ENCODE measurements at regions not wholly inside any gene's neighbourhood (a gene's known extent, or its start where the extent isn't known, plus 50 kb on each side); places are given as distances from the start of the nearest gene placed in this dataset.

GRCh38 chr1:22276396-22276748, 133.5 kb upstream of the WNT4 start:
- Mint-ChIP-seq H3K36me3 (peaks cover 3% of the 10 kb centered on the region), H3K4me3 (no peak overlapping the region), H3K9me3 (peaks cover 3% of the 10 kb centered on the region), H3K27ac (peak overlapping the region; percentile 43), H3K27me3 (ENCODE audit: low read depth) (no peaks in the 10 kb centered on the region), H3K4me1 (peaks cover 53% of the 10 kb centered on the region)
- DNase-seq (ENCODE audit: low spot score in 2 of 2, unreplicated experiment in 2 of 2): no peak
- TF ChIP-seq CTCF (IDR thresholded peaks at IDR 0.05; ENCODE audit: unreplicated experiment): no peak

GRCh38 chr1:22277662-22278061, 134.8 kb upstream of the WNT4 start:
- H3K4me1 Mint-ChIP-seq: peaks cover 44% of the 10 kb centered on the region
- H3K27ac Mint-ChIP-seq: peak overlapping the region; percentile 16
- no peak overlapping the region for H3K4me3 Mint-ChIP-seq
- peaks cover 3% of the 10 kb centered on the region for H3K36me3 Mint-ChIP-seq
- DNase-seq (ENCODE audit: low spot score in 2 of 2, unreplicated experiment in 2 of 2): no peak
- peaks cover 3% of the 10 kb centered on the region for H3K9me3 Mint-ChIP-seq
- no peaks in the 10 kb centered on the region for H3K27me3 Mint-ChIP-seq (ENCODE audit: low read depth)
- TF ChIP-seq CTCF (IDR thresholded peaks at IDR 0.05; ENCODE audit: unreplicated experiment): no peak

GRCh38 chr1:22279735-22280134, 136.8 kb upstream of the WNT4 start:
- Mint-ChIP-seq H3K27ac (no peak overlapping the region), H3K9me3 (peaks cover 3% of the 10 kb centered on the region), H3K36me3 (peaks cover 3% of the 10 kb centered on the region), H3K4me1 (peaks cover 31% of the 10 kb centered on the region), H3K4me3 (no peak overlapping the region), H3K27me3 (ENCODE audit: low read depth) (peaks cover 1% of the 10 kb centered on the region)
- no peak for TF ChIP-seq CTCF (IDR thresholded peaks at IDR 0.05; ENCODE audit: unreplicated experiment)
- DNase-seq (ENCODE audit: low spot score in 2 of 2, unreplicated experiment in 2 of 2): no peak

- no peak overlapping the region for H3K27ac Mint-ChIP-seq
- H3K4me3 Mint-ChIP-seq: no peak overlapping the region
- peaks cover 3% of the 10 kb centered on the region for H3K9me3 Mint-ChIP-seq
- DNase-seq (ENCODE audit: low spot score in 2 of 2, unreplicated experiment in 2 of 2): no peak
- H3K27me3 Mint-ChIP-seq (ENCODE audit: low read depth): peaks cover 1% of the 10 kb centered on the region
- TF ChIP-seq CTCF (IDR thresholded peaks at IDR 0.05; ENCODE audit: unreplicated experiment): no peak
- H3K4me1 Mint-ChIP-seq: peaks cover 23% of the 10 kb centered on the region
- H3K36me3 Mint-ChIP-seq: peaks cover 3% of the 10 kb centered on the region
Observed at GRCh38 chr1:22280526-22280925, 137.6 kb upstream of the WNT4 start.

GRCh38 chr1:22281521-22282363, 138.8 kb upstream of the WNT4 start:
- Mint-ChIP-seq H3K4me1 (peaks cover 10% of the 10 kb centered on the region), H3K4me3 (no peak overlapping the region), H3K27ac (no peak overlapping the region), H3K9me3 (peaks cover 3% of the 10 kb centered on the region), H3K36me3 (peaks cover 3% of the 10 kb centered on the region), H3K27me3 (ENCODE audit: low read depth) (peaks cover 1% of the 10 kb centered on the region)
- TF ChIP-seq CTCF (IDR thresholded peaks at IDR 0.05; ENCODE audit: unreplicated experiment): no peak
- DNase-seq (ENCODE audit: low spot score in 2 of 2, unreplicated experiment in 2 of 2): no peak

Data from mesothelial cell of epicardium (in vitro differentiated cells).